ENCODE measurements at regions not wholly inside any gene's neighbourhood (a gene's known extent, or its start where the extent isn't known, plus 50 kb on each side); places are given as distances from the start of the nearest gene placed in this dataset.

DNA sequence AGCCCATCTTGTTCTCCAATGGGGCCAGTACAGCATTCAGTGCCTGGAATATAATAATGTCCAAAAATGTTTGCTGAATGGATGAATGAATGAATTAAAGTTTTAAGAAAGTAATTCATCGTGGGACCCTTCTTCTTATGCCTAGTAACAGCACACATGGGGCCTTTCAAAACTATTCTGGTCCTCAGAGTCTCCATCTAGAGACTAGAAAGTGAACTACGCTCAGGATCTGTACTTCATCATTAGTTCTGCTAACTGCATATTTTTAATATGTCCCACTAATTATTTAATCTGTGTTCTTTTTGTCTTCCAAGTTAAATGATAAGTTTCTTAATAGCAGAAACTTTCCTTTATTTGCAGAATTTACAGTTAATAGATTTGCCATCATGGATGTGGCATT is 172.5 kb downstream of the SMAD2 start:
- DNase-seq: no peak

- peak; percentile 46 for DNase-seq
These were observed 174.0 kb downstream of the SMAD2 start for GRCh38 chr18:47756364-47757016.

DNA sequence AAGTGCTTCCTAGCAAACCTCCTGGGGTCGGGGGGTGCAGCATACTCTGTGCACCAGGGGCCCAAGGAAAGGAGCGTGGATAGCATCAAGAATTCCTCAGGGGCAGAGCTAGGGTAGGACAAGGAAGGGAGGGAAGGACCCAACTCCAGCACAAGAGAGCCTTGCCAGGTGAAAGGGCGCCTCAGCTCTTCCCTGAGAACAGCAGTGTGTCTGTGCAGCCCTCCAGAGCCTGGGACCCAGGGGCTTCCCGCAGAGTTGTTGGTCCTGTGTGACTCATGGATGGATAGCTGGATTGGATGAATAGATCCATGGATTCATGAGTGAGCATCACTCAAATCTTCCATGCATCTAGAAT is 175.4 kb downstream of the SMAD2 start:
- no peak for DNase-seq

GRCh38 chr18:47754311-47755101 is 176.0 kb downstream of the SMAD2 start:
- no peak for DNase-seq

DNA sequence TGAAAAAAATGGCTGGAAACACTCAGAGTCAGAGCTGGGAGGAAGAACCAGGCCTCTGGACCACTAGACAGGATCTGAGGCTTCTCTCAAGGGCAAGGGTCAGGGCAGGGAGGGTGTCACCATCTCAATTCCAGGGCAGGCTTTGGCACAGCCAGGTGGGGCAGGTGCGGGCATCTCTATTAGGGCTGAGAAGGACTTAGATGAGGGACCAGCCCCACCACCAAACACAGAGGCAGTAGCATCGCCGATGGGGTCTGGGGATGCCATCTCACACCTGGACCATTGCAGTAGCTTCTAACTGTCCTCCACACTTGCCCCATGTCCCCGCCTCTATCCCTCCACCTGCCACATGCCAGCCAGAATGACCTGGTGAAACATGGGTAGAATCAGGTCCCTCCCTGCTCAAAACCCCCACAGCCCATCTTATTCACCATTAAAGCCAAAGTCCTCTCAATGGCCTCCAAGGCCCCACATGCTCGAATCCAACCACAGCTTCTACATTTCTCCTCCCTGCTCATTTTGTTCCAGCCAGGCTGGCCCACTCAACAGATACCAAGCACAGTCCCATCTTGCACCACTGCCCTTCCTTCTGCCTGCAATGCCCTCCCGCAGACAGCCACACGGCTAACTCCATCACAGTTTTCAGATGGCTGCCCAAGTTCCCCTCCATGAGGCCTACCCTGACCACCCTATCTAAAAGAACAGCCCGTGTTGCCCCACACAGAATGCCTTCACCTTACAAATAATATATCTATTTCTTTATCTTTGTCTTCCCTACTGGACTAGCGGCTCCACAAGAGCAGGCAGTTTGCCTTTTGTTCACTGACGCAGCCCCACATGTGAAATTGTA is 177.4 kb downstream of the SMAD2 start:
- DNase-seq: no peak

DNA sequence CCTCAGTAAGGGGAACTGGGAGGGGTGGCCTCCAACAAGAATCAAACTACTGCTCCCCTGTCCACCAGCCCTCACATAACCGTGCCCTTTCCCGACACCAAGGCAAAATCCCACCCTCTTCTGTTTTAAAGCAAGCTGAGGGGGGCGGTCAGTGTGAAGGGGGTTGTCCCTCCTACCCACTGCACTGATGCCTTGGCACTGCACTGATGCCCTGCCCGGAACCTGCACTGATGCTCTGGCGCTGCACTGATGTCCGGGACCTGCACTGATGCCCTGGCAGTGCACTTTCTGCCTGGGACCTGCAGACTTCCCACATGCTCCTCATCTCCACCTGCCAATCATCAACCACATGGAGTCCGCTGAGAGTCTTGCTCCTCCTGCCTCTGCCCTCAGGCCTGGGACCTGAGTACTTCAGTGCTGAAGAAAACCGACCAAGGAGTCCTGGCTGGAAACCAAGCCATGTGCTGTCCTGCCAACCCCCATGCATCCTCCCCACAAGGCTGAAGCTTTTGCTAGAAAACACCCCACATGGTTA is 179.5 kb downstream of the SMAD2 start:
- DNase-seq: no peak

- no peak for DNase-seq
These were observed 180.9 kb downstream of the SMAD2 start for GRCh38 chr18:47749600-47749973.

DNA sequence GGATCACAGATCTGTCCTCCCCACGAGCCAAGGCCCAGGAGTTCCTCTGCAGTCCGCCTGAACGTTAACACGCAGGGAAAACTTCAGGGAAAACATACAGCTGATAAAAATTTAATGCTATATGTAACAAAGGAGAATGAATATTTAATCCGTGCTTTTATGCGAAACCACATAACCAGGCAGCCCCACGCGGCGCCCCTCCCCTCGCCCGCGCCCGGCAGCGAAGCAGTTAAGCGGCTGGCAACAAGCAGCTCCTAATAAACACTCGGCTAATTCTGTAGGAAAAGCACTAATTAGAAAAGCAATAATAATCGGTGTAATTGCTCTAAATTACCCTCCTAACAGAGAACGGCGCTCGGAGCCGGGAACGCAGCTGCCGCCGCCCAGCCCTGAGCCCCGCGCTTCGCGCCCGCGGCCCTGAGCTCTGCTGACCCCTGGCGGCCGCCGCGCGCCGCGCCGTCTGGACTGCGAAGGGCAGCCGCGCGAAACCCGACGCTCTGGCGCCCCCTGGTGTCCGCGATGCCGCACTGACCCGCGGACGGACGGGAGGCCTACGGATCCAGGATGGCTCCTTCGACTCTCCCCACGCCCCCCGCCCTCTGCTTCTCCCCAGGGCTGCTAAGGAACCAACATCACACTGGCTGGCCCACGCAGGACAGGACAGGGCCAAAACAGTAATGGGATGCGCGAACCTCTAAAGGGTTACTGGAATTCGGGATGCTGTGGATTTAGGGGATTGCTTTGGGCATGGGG is 181.4 kb downstream of the SMAD2 start:
- DNase-seq: peak; percentile 87

DNA sequence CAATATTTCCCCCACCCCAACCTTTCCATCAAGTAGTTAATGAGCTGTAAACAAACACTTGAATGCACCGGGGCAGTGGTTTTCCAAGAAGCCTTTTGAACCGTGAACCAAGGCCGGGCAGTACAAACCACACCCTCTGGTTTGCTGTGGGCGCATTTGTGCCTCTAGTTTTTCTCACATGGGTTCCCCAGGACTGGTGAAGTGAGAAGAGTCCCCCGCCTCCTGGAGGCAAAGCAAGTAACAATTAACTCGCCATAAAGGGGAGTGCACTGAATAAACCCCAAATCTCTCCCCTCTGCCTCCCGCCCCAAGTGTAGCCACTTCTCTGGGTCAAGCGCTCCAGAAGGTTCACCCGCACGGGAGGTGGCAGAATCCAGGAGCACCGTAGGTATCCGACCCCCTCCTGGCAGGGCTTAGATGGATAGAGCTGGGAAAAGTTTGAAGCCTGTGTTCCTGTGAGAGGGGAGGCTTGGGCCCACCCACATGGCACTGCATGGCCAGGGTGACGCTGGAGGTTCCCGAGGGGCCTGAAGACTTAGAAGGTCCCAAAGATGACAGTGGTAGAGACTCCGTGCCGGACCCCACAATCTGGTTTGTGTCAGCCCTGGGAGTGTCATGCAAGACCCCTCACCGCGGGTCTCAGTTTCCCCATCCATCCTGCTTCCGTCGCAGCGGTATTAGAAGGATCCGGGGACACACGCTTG is 182.2 kb downstream of the SMAD2 start:
- DNase-seq: no peak

DNA sequence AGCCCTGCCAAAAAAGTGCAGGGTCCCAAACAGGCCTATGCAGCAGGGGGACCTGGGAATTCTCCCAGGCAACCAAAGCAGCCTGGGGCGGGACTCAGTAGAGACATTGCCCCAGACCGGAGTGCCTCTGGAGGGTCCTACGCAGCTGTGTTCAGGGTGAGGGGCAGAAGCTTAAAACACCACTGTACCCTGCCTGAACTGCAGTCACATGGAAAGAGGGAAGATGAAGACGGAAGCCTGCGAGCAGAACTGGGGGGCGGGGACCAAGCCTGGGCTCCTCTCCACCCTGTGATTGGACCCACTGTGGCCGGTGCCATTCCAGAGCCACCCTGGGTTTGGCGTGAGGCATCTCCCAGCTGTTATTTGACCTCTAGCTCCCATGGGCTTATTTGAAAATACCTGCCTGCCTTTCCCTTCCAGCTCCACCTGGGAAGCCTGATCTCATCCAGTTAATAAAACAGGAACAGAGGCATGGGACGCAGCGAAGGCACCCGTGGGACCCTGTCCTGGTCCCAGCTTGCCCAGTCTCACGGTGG is 183.1 kb downstream of the SMAD2 start:
- DNase-seq: no peak

- no peak for DNase-seq
These were observed 183.8 kb downstream of the SMAD2 start for GRCh38 chr18:47746615-47747014.

DNA sequence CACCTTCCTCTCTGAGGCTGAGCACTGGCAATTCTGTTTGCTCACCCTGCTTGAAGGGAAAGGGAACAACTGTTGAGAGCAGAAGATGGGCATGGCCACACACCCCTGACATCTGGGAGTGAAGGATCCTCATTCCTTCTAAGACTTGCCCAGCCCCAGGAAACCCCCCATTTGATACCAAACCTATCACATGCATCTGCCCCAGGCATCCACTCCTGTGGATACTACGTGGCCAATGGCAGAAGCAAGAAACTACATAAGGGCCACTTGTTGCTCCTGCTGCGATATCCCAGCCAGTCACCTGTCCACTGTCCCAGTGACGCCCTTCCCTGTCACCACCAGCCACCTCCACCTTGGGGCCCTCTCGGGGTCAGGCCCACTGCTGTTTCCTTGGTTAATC is 185.2 kb downstream of the SMAD2 start:
- DNase-seq: no peak

GRCh38 chr18:47737956-47738355 is 192.5 kb downstream of the SMAD2 start:
- DNase-seq: no peak

- no peak for DNase-seq
These were observed 193.1 kb downstream of the SMAD2 start for GRCh38 chr18:47737198-47737830.

- DNase-seq: no peak
These were observed 193.9 kb downstream of the SMAD2 start for GRCh38 chr18:47736376-47737140.

DNA sequence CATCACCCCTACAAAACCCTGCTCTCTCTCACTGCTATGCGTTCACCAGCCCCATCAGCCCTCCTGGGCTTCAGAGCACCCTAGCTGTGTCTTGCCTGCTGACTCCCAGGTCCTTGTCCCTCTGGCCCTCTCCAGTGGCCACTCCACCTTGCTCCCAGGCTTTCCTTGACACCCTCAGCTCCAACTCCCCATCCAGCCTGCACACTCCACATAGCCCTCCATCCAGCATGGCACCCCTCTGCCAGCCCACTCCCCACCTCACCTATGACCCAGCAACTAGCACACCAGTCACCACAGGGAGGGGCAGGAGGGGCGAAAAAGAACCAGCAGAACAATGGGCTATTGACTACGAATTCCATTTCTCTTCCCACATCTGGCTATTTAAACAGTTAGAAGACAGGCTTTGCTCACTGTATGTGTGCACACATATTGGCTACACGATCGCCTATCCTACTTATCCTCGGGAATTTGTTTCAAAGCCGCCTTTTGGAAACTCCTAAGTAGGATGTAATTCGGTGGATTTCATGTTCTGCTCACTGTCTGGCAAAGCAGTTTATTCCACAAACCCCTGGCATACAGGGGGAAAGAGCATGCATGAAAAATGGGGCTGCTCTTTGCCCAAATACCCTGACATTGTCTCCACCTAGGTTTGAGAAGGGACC is 195.3 kb downstream of the SMAD2 start:
- no peak for DNase-seq

GRCh38 chr18:47731276-47731675 is 199.2 kb downstream of the SMAD2 start:
- no peak for DNase-seq

GRCh38 chr18:47730795-47731194 is 199.7 kb downstream of the SMAD2 start:
- no peak for DNase-seq

- no peak for DNase-seq
These were observed 201.1 kb downstream of the SMAD2 start for GRCh38 chr18:47729356-47729755.

GRCh38 chr18:47728921-47729320 is 201.5 kb downstream of the SMAD2 start:
- no peak for DNase-seq
